ENCODE measurements at regions not wholly inside any gene's neighbourhood (a gene's known extent, or its start where the extent isn't known, plus 50 kb on each side); places are given as distances from the start of the nearest gene placed in this dataset.
A peak's percentile ranks its signal among the peaks of the same experiment; 100 is the strongest.

DNA sequence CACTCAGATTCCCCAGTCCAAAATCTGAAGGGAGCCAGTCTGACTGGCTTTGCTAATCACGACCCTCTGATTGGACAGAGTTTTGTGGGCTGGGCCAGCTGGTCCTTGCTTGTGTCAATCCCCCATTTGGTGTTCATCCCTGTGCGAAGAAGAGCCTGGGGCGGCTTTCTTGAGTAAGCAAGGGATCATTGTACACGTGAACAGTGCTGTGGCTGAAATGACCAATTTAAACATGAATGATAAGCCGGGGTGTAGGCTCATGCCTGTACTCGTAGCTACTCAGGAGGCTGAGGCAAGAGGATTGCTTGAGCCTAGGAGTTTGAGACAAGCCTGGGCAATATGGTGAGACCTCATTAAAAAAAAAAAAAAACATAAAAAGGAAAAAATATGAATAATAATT, 379.1 kb downstream of the RAPGEF2 start:
- Histone ChIP-seq H3K36me3 (ENCODE audit: control insufficient read depth in 2 of 2, insufficient read depth in 2 of 2, low read length in 2 of 2) (no peaks in the 10 kb centered on the region), H3K27ac (ENCODE audit: low read length) (no peak overlapping the region), H3K27me3 (ENCODE audit: control insufficient read depth in 1 of 2, insufficient read depth in 2 of 2, low read length in 2 of 2) (no peaks in the 10 kb centered on the region), H3K9ac (ENCODE audit: low read length in 2 of 2) (no peak overlapping the region), H3K4me3 (ENCODE audit: low read length in 2 of 2) (no peak overlapping the region), H3K4me1 (ENCODE audit: control insufficient read depth, insufficient read depth, low read length) (peaks cover 4% of the 10 kb centered on the region), H3K9me3 (ENCODE audit: control insufficient read depth in 2 of 2, low read length in 2 of 2) (no peaks in the 10 kb centered on the region)

DNA sequence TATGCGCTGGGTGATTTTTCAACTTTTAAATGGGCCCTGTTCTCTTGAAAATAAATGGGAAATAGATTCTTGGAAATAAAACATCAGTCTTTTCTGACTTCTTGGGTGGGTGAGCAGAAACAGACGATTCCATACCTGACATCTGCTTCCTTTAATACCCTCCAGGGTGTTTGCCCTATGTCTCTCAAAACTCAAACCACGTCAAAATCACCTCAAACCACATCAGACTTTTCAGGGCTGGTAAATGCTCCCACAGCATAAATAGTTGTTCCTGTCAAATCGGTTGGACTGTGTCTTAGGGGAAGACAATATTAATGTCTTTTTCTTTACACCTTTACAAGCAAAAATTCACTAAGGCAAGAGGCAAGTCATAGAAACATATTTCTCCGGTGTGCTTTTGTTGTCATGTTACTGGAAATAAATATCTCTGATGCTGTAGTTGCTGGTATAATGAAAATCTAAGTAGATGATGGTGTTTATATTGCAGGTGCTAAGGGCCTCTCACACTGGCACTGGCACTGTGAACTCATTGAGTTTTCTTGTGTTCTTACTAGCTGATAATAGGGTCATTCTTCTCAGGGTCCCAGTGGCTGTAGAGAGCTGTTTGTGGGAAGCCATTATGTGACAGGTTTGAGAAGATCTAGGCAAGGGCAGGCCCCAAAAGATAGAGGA, 380.4 kb downstream of the RAPGEF2 start:
- H3K27ac ChIP-seq (ENCODE audit: low read length): no peak overlapping the region
- H3K4me3 ChIP-seq (ENCODE audit: low read length in 2 of 2): no peak overlapping the region
- no peaks in the 10 kb centered on the region for H3K9me3 ChIP-seq (ENCODE audit: control insufficient read depth in 2 of 2, low read length in 2 of 2)
- no peaks in the 10 kb centered on the region for H3K36me3 ChIP-seq (ENCODE audit: control insufficient read depth in 2 of 2, insufficient read depth in 2 of 2, low read length in 2 of 2)
- peaks cover 0 to under 1% of the 10 kb centered on the region in 2 donors for H3K27me3 ChIP-seq (ENCODE audit: control insufficient read depth in 1 of 2, insufficient read depth in 2 of 2, low read length in 2 of 2)
- no peak overlapping the region for H3K9ac ChIP-seq (ENCODE audit: low read length in 2 of 2)
- H3K4me1 ChIP-seq (ENCODE audit: control insufficient read depth, insufficient read depth, low read length): peaks cover 4% of the 10 kb centered on the region

DNA sequence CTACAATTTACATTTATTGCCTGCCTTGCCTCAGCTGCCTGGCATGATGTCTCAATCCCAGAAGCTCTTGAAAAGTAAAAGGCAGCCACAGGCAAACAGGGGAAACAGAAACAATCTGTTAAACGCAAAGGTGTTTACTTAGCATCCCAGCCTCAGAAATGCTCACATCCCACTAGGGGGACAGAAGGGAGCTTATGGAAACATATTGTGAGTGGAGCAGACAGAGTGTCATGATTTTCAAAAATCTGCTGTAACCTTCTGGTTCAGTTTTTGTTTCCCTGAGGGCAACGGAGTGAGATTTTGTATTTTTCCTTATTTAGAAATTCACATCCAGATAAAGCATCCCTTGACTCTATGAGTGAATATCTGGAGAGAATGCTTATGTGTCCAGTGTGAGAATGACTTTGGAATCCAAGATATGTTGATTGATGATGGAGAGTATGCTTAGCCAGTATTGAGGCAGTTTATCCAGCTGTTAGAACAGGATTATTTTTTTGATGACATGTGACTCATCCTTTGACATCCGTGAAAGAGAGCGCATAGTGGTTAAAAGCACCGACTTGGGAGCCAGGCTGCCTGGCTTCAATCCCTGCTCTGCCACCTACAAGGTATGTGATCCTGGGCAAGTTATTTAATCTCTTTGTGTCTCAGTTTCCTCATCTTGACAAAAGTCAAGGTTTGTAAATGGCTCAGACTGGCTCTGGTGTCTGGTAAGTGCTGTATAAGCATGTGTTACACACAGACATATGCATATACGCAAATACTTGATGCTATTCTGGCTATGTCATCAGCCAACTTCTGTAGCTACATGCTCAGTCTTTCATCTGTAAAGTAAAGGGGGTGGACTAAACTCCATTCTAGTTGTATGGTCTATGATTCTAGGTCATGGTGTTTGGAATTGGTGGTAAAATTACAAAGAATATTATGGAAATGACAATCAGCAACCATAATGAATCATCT, 381.2 kb downstream of the RAPGEF2 start:
- Histone ChIP-seq H3K27me3 (ENCODE audit: control insufficient read depth in 1 of 2, insufficient read depth in 2 of 2, low read length in 2 of 2) (peaks cover 0 to 2% of the 10 kb centered on the region in 2 donors), H3K4me1 (ENCODE audit: control insufficient read depth, insufficient read depth, low read length) (peaks cover 4% of the 10 kb centered on the region), H3K4me3 (ENCODE audit: low read length in 2 of 2) (no peak overlapping the region), H3K9ac (ENCODE audit: low read length in 2 of 2) (no peak overlapping the region), H3K27ac (ENCODE audit: low read length) (no peak overlapping the region), H3K9me3 (ENCODE audit: control insufficient read depth in 2 of 2, low read length in 2 of 2) (no peaks in the 10 kb centered on the region), H3K36me3 (ENCODE audit: control insufficient read depth in 2 of 2, insufficient read depth in 2 of 2, low read length in 2 of 2) (no peaks in the 10 kb centered on the region)

DNA sequence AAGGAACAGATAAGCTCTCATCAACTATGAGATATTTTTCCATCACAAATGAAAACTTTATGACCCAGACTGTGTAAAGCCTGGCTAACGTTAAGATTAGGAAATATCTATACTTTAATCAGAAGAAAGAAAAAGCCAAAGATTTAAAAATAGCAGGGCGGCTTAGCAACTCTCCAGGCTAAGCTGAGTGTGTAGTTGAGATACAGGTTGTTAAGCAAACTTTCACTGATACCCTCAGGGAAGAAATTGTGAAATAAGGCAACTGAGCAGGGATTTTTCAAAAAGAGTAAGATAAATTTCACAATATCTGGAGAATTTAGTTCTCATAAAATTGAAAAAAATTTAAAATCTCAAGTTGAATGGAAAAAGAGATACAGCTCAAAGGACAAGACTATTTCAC, 382.0 kb downstream of the RAPGEF2 start:
- peaks cover 0 to 2% of the 10 kb centered on the region in 2 donors for H3K27me3 ChIP-seq (ENCODE audit: control insufficient read depth in 1 of 2, insufficient read depth in 2 of 2, low read length in 2 of 2)
- H3K9me3 ChIP-seq (ENCODE audit: control insufficient read depth in 2 of 2, low read length in 2 of 2): no peaks in the 10 kb centered on the region
- H3K4me3 ChIP-seq (ENCODE audit: low read length in 2 of 2): no peak overlapping the region
- no peak overlapping the region for H3K27ac ChIP-seq (ENCODE audit: low read length)
- H3K9ac ChIP-seq (ENCODE audit: low read length in 2 of 2): no peak overlapping the region
- H3K4me1 ChIP-seq (ENCODE audit: control insufficient read depth, insufficient read depth, low read length): peaks cover 4% of the 10 kb centered on the region
- H3K36me3 ChIP-seq (ENCODE audit: control insufficient read depth in 2 of 2, insufficient read depth in 2 of 2, low read length in 2 of 2): no peaks in the 10 kb centered on the region

DNA sequence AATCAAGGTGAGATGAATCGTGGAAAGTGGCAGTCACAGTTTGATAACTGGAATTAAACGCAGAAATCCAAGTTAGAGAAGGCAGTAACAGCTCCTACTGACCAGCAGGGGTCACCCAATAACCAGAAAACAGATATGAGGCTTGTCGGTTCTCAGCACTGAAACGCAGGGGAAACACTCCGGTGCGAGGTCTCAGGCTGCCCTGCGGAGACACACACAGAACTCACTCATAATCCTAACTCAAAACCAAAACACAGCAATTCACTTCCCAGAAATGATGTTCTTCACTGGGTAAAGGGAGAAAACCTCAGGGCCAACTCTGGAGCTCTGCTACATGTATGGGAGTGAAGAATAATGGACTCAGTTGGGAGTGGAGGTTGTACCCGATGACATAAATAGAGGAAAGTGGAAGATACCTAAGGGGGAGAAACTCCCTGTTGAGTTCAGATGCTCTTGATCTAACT, 384.4 kb downstream of the RAPGEF2 start:
- Histone ChIP-seq H3K4me3 (ENCODE audit: low read length in 2 of 2) (peak overlapping the region in 1 of 2 donors; percentile 48), H3K27me3 (ENCODE audit: control insufficient read depth in 1 of 2, insufficient read depth in 2 of 2, low read length in 2 of 2) (peaks cover 0 to 2% of the 10 kb centered on the region in 2 donors), H3K27ac (ENCODE audit: low read length) (no peak overlapping the region), H3K9ac (ENCODE audit: low read length in 2 of 2) (no peak overlapping the region), H3K36me3 (ENCODE audit: control insufficient read depth in 2 of 2, insufficient read depth in 2 of 2, low read length in 2 of 2) (no peaks in the 10 kb centered on the region), H3K4me1 (ENCODE audit: control insufficient read depth, insufficient read depth, low read length) (no peaks in the 10 kb centered on the region), H3K9me3 (ENCODE audit: control insufficient read depth in 2 of 2, low read length in 2 of 2) (peaks cover 0 to 5% of the 10 kb centered on the region in 2 donors)

DNA sequence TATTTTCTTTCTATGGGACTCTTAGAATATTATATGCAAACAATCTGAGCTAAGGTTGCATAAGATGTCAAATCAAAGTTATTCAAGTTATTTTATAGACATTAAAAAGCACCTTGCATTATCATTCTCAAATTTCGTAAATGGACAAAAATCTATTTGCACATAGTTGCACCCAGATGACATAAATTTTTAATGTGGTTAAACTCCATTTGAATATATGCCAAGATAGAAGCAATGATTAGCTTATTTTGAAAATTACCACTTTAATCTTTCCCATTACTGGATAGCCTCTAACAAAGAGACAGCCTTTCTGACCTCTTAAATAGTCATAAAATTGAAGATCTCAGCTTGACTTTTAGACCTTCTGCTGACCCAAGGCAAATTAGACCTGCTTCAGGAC, 386.8 kb downstream of the RAPGEF2 start:
- no peak overlapping the region for H3K4me3 ChIP-seq (ENCODE audit: low read length in 2 of 2)
- peaks cover 0 to 9% of the 10 kb centered on the region in 2 donors for H3K9me3 ChIP-seq (ENCODE audit: control insufficient read depth in 2 of 2, low read length in 2 of 2)
- H3K36me3 ChIP-seq (ENCODE audit: control insufficient read depth in 2 of 2, insufficient read depth in 2 of 2, low read length in 2 of 2): no peaks in the 10 kb centered on the region
- H3K27me3 ChIP-seq (ENCODE audit: control insufficient read depth in 1 of 2, insufficient read depth in 2 of 2, low read length in 2 of 2): peaks cover 0 to 2% of the 10 kb centered on the region in 2 donors
- H3K4me1 ChIP-seq (ENCODE audit: control insufficient read depth, insufficient read depth, low read length): no peaks in the 10 kb centered on the region
- H3K9ac ChIP-seq (ENCODE audit: low read length in 2 of 2): no peak overlapping the region
- no peak overlapping the region for H3K27ac ChIP-seq (ENCODE audit: low read length)

DNA sequence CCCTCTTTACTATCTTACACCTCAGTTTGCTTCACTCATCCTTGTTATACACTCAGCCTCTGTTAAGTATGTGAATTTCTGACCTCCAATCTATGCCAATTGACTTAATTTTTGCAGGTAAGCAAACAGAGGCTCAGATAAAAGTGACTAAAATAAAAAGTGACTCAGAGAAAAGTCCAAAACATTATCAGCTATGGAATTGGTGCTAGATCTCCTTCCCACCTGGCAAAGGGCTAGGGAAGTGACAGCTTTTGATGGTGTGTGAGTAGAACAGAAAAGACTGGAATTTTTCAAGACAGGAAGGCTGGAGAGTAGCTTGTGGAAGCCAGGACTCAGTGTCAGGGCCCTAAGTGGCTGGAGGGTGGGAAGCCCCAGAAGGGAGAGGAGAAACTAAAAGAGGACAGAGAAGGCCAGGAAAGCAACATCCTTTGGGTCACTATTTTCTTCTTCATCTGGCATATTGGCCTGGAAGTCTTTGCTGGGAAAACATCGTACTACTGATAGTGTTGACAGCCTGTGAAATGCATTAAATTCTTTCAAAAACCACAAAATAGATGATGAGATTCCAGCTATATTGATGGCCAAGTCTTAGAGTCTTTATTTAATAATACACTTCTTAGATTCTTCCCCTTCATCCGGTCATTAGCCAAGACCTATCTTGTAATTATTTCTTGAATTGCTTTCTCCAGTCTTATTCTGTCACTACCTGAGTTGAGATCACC, 392.8 kb downstream of the RAPGEF2 start:
- Histone ChIP-seq H3K27ac (ENCODE audit: low read length) (no peak overlapping the region), H3K36me3 (ENCODE audit: control insufficient read depth in 2 of 2, insufficient read depth in 2 of 2, low read length in 2 of 2) (no peaks in the 10 kb centered on the region), H3K9ac (ENCODE audit: low read length in 2 of 2) (no peak overlapping the region), H3K4me3 (ENCODE audit: low read length in 2 of 2) (no peak overlapping the region), H3K9me3 (ENCODE audit: control insufficient read depth in 2 of 2, low read length in 2 of 2) (peaks cover 0 to 9% of the 10 kb centered on the region in 2 donors), H3K27me3 (ENCODE audit: control insufficient read depth in 1 of 2, insufficient read depth in 2 of 2, low read length in 2 of 2) (no peaks in the 10 kb centered on the region), H3K4me1 (ENCODE audit: control insufficient read depth, insufficient read depth, low read length) (peaks cover 4% of the 10 kb centered on the region)

DNA sequence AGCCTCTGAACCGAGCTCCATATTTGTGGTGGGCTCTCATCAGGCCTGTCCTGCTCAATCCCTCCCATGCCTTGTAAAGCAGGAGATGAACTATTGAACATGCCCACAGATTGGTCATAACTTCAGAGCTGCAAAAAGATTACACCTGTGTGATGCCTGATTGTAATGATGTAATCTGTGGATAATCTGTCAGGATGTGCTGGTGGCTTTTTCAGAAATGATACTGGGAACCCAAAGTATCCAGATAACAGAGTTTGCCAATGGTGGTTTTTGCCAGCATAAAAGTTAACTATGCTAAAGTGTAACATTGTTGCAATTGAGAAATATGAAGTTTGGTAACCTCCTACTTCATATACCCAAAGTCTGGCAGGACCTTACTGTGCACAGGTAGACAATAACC, 393.4 kb downstream of the RAPGEF2 start:
- Histone ChIP-seq H3K9me3 (ENCODE audit: control insufficient read depth in 2 of 2, low read length in 2 of 2) (peaks cover 0 to 9% of the 10 kb centered on the region in 2 donors), H3K27ac (ENCODE audit: low read length) (no peak overlapping the region), H3K4me3 (ENCODE audit: low read length in 2 of 2) (no peak overlapping the region), H3K27me3 (ENCODE audit: control insufficient read depth in 1 of 2, insufficient read depth in 2 of 2, low read length in 2 of 2) (no peaks in the 10 kb centered on the region), H3K36me3 (ENCODE audit: control insufficient read depth in 2 of 2, insufficient read depth in 2 of 2, low read length in 2 of 2) (no peaks in the 10 kb centered on the region), H3K4me1 (ENCODE audit: control insufficient read depth, insufficient read depth, low read length) (peaks cover 4% of the 10 kb centered on the region), H3K9ac (ENCODE audit: low read length in 2 of 2) (no peak overlapping the region)

DNA sequence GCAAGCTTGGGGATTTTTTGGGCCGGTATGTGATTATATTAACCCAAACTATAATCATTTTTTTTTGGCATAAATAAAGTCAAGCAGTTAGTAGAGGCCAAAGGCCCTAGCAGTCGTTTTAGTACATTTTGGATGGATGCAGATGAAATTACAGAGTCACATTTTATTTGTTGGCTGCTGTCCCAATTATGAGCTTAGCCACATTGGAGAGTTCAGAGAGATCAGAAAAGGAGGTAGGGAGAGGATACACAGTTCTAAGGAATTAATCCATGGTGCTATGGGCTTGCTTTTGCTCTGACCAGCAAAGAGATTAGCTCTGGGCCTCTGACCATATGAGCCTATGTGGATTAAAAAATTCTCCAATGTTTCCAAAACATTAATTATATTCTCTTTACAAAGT, 395.1 kb downstream of the RAPGEF2 start:
- H3K9ac ChIP-seq (ENCODE audit: low read length in 2 of 2): no peak overlapping the region
- H3K4me3 ChIP-seq (ENCODE audit: low read length in 2 of 2): no peak overlapping the region
- no peaks in the 10 kb centered on the region for H3K27me3 ChIP-seq (ENCODE audit: control insufficient read depth in 1 of 2, insufficient read depth in 2 of 2, low read length in 2 of 2)
- H3K4me1 ChIP-seq (ENCODE audit: control insufficient read depth, insufficient read depth, low read length): peaks cover 4% of the 10 kb centered on the region
- no peak overlapping the region for H3K27ac ChIP-seq (ENCODE audit: low read length)
- H3K36me3 ChIP-seq (ENCODE audit: control insufficient read depth in 2 of 2, insufficient read depth in 2 of 2, low read length in 2 of 2): no peaks in the 10 kb centered on the region
- no peaks in the 10 kb centered on the region for H3K9me3 ChIP-seq (ENCODE audit: control insufficient read depth in 2 of 2, low read length in 2 of 2)

DNA sequence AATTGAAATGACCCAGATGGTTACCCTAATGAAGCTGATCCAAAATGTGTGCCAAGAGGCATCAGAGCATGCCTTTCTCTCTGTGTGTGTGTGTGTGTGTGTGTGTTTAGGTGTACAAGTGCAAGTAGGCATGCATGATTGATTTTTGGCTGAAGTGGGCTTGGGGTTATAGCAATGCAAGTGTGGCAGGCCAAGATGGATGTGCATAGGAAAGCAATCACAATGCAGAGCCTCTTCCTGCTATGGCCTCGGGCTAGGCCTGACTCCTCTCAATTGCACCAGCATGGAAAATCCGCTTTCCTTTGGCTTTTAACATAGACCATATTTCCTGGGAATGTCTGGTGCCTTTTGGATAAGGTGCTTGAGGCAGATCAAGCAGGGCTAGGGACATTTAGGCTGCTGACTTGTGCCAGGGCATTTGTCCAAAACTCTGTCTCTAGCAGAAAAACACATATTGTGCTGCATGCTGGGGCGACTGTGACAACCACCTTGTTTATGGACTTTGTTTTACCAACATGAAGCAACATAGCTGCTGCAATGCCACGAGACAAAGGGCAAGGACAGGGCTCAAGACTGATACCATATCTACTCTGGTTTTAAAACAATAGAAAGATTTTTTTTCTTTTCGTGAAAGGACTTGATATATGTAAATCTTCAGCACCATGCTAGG, 395.7 kb downstream of the RAPGEF2 start:
- H3K27me3 ChIP-seq (ENCODE audit: control insufficient read depth in 1 of 2, insufficient read depth in 2 of 2, low read length in 2 of 2): no peaks in the 10 kb centered on the region
- no peak overlapping the region for H3K27ac ChIP-seq (ENCODE audit: low read length)
- H3K36me3 ChIP-seq (ENCODE audit: control insufficient read depth in 2 of 2, insufficient read depth in 2 of 2, low read length in 2 of 2): no peaks in the 10 kb centered on the region
- H3K4me1 ChIP-seq (ENCODE audit: control insufficient read depth, insufficient read depth, low read length): peaks cover 4% of the 10 kb centered on the region
- no peak overlapping the region for H3K9ac ChIP-seq (ENCODE audit: low read length in 2 of 2)
- no peak overlapping the region for H3K4me3 ChIP-seq (ENCODE audit: low read length in 2 of 2)
- no peaks in the 10 kb centered on the region for H3K9me3 ChIP-seq (ENCODE audit: control insufficient read depth in 2 of 2, low read length in 2 of 2)
